ENCODE measurements at regions not wholly inside any gene's neighbourhood (a gene's known extent, or its start where the extent isn't known, plus 50 kb on each side); places are given as distances from the start of the nearest gene placed in this dataset.

DNA sequence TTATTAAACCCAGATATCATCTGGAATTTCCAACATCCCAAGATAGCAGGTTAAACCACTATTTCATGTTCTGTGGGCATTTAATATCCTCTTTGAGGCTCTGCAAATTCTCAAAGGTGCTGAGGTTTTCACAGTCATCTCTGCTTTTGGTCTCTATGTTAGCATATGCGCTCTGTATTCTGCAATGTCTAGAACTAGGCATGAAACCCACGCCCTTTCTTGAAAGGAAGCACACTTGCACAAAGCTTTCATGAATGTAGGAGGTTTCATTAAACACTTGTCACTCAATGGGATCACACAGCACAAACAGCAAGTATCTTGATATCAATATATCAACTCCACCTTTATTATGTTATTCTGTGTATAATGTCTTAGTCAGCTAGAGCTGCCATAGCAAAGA lies 172.0 kb upstream of the USP24 start:
- TF ChIP-seq, protein P1, sequence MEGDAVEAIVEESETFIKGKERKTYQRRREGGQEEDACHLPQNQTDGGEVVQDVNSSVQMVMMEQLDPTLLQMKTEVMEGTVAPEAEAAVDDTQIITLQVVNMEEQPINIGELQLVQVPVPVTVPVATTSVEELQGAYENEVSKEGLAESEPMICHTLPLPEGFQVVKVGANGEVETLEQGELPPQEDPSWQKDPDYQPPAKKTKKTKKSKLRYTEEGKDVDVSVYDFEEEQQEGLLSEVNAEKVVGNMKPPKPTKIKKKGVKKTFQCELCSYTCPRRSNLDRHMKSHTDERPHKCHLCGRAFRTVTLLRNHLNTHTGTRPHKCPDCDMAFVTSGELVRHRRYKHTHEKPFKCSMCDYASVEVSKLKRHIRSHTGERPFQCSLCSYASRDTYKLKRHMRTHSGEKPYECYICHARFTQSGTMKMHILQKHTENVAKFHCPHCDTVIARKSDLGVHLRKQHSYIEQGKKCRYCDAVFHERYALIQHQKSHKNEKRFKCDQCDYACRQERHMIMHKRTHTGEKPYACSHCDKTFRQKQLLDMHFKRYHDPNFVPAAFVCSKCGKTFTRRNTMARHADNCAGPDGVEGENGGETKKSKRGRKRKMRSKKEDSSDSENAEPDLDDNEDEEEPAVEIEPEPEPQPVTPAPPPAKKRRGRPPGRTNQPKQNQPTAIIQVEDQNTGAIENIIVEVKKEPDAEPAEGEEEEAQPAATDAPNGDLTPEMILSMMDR (conservative IDR thresholded peaks at IDR 0.05), result no peak
- no peak for TF ChIP-seq EZH2 (IDR thresholded peaks at IDR 0.05; ENCODE audit: low read depth)
